RWPE2 (cell line): ENCODE measurements at regions not wholly inside any gene's neighbourhood (a gene's known extent, or its start where the extent isn't known, plus 50 kb on each side); places are given as distances from the start of the nearest gene placed in this dataset.
"Not testable (repeated sequence)": the region's sequence is repeated elsewhere in the genome, so short reads cannot be mapped to it uniquely, and the experiment has no call there.

Experiments
- ATAC-seq: fragments of 200-7000 bp; cut with Tn5 transposase; 3 replicates; pipeline ENCODE4 v1.9.1; 2021; ENCODE audit warnings: low read depth
- DNase-seq: peaks from one replicate; pipeline ENCODE4 v3.0.0-alpha.2; 2020; ENCODE audit warnings: low spot score
- H3K27ac ChIP-seq: fragments of 450-650 bp; 2 replicates; pipeline ENCODE4 v1.5.1; 2017; ENCODE audit warnings: mild to moderate bottlenecking; ENCODE audit not compliant: poor library complexity, severe bottlenecking
- H3K27me3 ChIP-seq: fragments of 250-450 bp; sonication (Bioruptor Pico); 2 replicates; pipeline ENCODE4 v1.5.1; 2021; ENCODE audit warnings: mild to moderate bottlenecking, moderate library complexity; ENCODE audit not compliant: insufficient read depth, poor library complexity, severe bottlenecking
- H3K36me3 ChIP-seq: fragments of 250-450 bp; sonication (Bioruptor Pico); 2 replicates; pipeline ENCODE4 v1.5.1; 2020; ENCODE audit warnings: low read depth, mild to moderate bottlenecking, moderate library complexity
- H3K4me1 ChIP-seq: fragments of 250-450 bp; sonication (Bioruptor Pico); 2 replicates; pipeline ENCODE4 v1.5.1; 2021; ENCODE audit warnings: mild to moderate bottlenecking, moderate library complexity; ENCODE audit not compliant: insufficient read depth, poor library complexity, severe bottlenecking
- H3K4me3 ChIP-seq: fragments of 250-450 bp; sonication (Bioruptor Pico); 2 replicates; pipeline ENCODE4 v1.5.1; 2021; ENCODE audit warnings: mild to moderate bottlenecking, moderate library complexity; ENCODE audit not compliant: severe bottlenecking
- H3K9me3 ChIP-seq: fragments of 250-450 bp; sonication (Bioruptor Pico); 2 replicates; pipeline ENCODE4 v1.5.1; 2021; ENCODE audit warnings: mild to moderate bottlenecking, moderate library complexity; ENCODE audit not compliant: severe bottlenecking

DNA sequence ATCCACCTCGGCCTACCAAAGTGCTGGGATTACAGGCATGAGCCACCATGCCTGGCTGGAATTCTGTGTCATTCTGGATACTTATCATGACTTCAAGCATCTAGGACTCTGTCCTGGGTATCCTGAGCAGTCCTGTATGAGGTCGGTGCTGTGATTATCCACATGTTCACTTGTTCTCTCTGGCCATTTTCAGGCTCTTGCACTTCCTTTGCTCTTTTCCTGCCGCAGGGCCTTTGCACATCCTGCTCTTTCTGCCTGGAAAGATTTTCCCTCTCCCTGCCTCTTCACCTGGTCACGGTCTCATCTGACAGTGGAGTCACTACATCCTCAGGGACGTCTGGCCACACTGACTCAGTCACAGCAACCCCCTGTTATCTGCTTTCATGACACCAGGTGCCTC, 184.6 kb upstream of the OSBPL11 start:
- H3K27ac ChIP-seq, ATAC-seq, H3K4me3 ChIP-seq, H3K27me3 ChIP-seq, H3K4me1 ChIP-seq, H3K36me3 ChIP-seq, DNase-seq, H3K9me3 ChIP-seq: not testable (repeated sequence)

DNA sequence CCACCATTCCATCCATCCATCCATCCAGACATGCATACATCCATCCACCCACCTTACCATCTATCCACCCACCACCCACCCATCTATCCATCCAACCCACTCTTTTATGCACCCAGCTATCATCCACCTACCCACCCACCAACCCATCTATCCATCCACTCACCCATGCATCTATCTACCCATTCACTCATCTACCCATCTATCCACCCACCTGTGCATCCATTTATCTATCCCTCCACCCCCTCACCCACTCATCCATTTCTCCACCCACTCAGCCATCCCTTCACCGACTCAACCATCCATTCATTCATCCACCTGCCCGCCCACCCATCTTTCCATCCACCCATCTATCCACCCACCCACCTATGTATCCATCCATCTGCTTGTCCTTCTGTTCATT, 186.4 kb upstream of the OSBPL11 start:
- H3K36me3 ChIP-seq, H3K27ac ChIP-seq, DNase-seq, H3K4me1 ChIP-seq, ATAC-seq, H3K4me3 ChIP-seq, H3K27me3 ChIP-seq, H3K9me3 ChIP-seq: not testable (repeated sequence)

DNA sequence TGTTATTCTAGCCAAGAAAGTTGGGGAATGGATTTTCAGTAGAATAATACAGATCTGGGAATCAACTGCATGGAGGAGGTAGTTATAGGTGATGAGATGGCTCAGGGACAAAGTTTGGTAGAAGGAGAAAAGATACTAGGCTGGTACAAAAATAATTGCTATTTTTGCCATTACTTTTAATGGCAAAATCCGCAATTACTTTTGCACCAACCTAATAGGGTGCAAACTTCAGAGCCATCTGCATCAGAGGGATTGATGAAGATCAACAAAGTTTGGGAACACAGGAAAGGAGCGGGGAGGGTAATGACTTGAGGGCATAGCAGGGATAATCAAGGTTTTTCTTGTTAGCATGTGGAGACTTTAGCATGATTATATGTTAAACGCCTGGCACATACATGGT, 178.7 kb upstream of the ROPN1B start:
- ATAC-seq, H3K27ac ChIP-seq, H3K9me3 ChIP-seq, H3K4me3 ChIP-seq, H3K36me3 ChIP-seq, DNase-seq, H3K27me3 ChIP-seq, H3K4me1 ChIP-seq: not testable (repeated sequence)

- not testable (repeated sequence) for H3K9me3 ChIP-seq, H3K36me3 ChIP-seq, H3K27ac ChIP-seq, H3K27me3 ChIP-seq, ATAC-seq, DNase-seq, H3K4me3 ChIP-seq, H3K4me1 ChIP-seq
Measured at GRCh38 chr3:125791021-125791420, 178.0 kb upstream of the ROPN1B start.

- not testable (repeated sequence) for H3K27me3 ChIP-seq, H3K9me3 ChIP-seq, ATAC-seq, DNase-seq, H3K4me1 ChIP-seq, H3K4me3 ChIP-seq, H3K36me3 ChIP-seq, H3K27ac ChIP-seq
Measured at GRCh38 chr3:125810010-125810409, 159.0 kb upstream of the ROPN1B start.

DNA sequence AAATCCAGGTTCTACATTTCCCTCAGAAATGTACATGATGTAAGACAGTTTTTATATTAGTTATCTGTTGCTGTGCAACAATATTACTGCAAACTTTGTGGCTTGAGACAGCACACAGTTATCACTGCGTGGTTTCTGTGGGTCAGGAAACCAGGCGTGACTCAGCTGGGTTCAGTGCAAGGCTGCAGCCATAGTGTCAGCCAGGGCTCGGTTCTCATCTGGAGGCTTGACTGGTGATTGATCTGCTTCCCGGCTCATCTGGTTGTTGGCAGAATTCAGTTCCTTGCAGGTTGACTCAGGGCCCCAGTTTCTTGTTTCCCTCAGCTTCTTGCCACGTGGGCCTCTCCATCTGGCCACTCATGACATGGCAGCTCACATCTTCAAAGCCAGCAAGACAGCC, 146.8 kb upstream of the ROPN1B start:
- not testable (repeated sequence) for H3K27me3 ChIP-seq, H3K27ac ChIP-seq, H3K36me3 ChIP-seq, DNase-seq, ATAC-seq, H3K4me3 ChIP-seq, H3K4me1 ChIP-seq, H3K9me3 ChIP-seq

DNA sequence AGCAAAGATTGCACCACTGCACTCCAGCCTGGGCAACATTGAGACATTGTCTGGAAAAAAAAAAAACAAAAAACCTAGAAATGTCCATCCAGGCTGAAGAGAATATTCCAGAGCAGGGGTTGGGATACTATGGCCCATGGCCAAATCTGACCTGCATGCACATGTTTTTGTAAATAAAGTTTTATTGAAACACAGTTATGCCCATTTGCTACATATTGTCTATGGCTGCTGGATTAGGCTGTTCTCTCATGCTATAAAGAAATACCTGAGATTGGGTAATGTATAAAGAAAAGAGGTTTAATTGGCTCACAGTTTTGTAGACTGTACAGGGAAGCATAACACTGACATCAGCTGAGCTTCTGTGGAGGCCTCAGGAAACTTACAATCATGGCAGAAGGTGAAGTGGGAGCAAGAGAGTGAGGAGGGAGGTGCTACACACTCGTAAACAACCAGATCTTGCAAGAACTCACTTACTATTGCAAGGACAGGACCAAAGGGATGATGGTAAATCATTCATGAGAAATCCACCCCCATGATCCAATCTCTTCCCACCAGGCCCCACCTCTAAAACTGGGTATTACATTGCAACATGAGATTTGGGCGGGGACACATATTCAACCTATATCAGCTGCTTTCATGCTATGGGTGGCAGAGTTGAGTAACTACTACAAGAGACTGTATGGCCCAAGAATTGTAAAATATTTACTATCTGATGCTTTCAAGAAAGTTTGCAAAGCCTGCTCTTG, 137.8 kb upstream of the ROPN1B start:
- H3K9me3 ChIP-seq, H3K4me1 ChIP-seq, DNase-seq, H3K27ac ChIP-seq, H3K36me3 ChIP-seq, H3K4me3 ChIP-seq, ATAC-seq, H3K27me3 ChIP-seq: not testable (repeated sequence)

GRCh38 chr3:125835562-125835961, 133.4 kb upstream of the ROPN1B start:
- not testable (repeated sequence) for H3K27ac ChIP-seq, H3K9me3 ChIP-seq, H3K27me3 ChIP-seq, H3K4me3 ChIP-seq, H3K4me1 ChIP-seq, ATAC-seq, DNase-seq, H3K36me3 ChIP-seq

DNA sequence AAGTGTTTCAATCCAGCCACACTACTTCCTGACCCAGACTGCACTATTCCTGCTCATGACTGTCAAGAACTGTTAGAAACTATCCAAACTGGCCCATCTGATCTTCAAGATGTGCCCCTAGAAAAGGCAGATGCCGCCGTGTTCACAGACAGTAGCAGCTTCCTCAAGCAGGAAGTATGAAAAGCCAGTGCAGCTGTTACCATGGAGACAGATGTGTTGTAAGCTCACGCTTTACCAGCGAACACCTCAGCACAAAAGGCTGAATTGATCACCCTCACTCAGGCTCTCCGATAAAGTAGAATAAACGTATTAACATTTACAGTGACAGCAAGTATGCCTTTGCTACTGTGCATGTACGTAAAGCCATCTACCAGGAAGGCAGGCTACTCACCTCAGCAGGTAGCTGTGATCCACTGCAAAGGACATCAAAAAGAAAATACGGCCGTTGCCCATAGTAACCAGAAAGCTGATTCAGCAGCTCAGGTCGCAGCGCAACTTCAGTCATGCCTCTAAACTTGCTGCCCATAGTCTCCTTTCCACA, 132.9 kb upstream of the ROPN1B start:
- H3K4me3 ChIP-seq, ATAC-seq, H3K4me1 ChIP-seq, DNase-seq, H3K27me3 ChIP-seq, H3K27ac ChIP-seq, H3K36me3 ChIP-seq, H3K9me3 ChIP-seq: not testable (repeated sequence)

- DNase-seq, H3K27ac ChIP-seq: not testable (repeated sequence)
Measured at GRCh38 chr3:125836786-125837185, 132.2 kb upstream of the ROPN1B start.

DNA sequence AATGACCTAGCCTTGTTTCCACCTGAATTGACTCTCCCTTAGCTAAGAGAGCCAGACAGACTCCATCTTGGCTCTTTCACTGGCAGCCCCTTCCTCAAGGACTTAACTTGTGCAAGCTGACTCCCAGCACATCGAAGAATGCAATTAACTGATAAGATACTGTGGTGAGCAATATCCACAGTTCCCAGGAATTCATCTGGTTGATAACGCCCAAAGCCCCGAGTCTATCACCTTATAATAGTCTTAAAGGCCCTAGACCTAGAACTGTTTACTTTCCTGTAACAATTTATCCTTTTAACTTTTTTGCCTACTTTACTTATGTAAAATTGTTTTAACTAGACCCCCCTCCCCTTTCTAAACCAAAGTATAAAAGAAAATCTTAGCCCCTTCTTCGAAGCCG, 130.1 kb upstream of the ROPN1B start:
- not testable (repeated sequence) for H3K9me3 ChIP-seq, H3K4me3 ChIP-seq, H3K27me3 ChIP-seq, H3K36me3 ChIP-seq, H3K27ac ChIP-seq, ATAC-seq, H3K4me1 ChIP-seq, DNase-seq

More at GRCh38 chr3:125836786-125837185, 132.2 kb upstream of the ROPN1B start:
- not testable (repeated sequence) for H3K27me3 ChIP-seq, H3K9me3 ChIP-seq, H3K4me3 ChIP-seq, H3K36me3 ChIP-seq, ATAC-seq, H3K4me1 ChIP-seq

DNA sequence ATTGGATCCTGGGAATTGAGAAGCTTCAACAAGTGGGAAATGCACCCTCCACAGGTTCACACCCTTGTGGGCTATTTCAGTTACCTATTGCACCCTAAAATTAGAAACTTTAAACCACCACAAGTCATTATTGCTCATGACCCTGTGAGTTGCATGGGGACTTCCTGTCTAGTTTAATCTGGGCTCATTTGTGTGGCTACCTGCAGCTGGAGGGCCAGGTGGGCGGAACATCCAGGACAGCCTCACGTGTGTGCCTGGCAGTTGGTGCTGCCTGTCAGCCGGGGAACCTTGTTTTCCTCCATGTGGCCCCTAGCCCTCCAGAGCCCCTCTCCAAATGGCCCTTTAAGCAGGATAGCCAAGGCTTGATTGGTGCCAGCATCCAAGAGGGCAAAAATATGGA, 128.5 kb upstream of the ROPN1B start:
- not testable (repeated sequence) for H3K36me3 ChIP-seq, H3K9me3 ChIP-seq, H3K4me1 ChIP-seq, ATAC-seq, H3K27me3 ChIP-seq, H3K27ac ChIP-seq, DNase-seq, H3K4me3 ChIP-seq
